PC-3 (cell line): ENCODE measurements at regions not wholly inside any gene's neighbourhood (a gene's known extent, or its start where the extent isn't known, plus 50 kb on each side); places are given as distances from the start of the nearest gene placed in this dataset.

Experiments
- ATAC-seq: fragments of 200-7000 bp; cut with Tn5 transposase; 2 replicates; pipeline ENCODE4 v1.9.1; 2020; ENCODE audit warnings: mild to moderate bottlenecking, moderate library complexity
- BruUV-seq: library from RNA; stranded (reverse); fragments of 400-500 nt; replicated peaks from 2 replicates; lab custom pipeline; 2021; lab: Mats Ljungman, UMichigan
- CTCF ChIA-PET: fragments of 300-600 bp; sonication (Branson Sonifier 250); formaldehyde crosslinking; loops from one replicate; lab custom pipeline; 2022; ENCODE audit warnings: antibody characterized with exemption; lab: Charles Lee
- POLR2A ChIA-PET: fragments of 300-600 bp; sonication (Branson Sonifier 250); formaldehyde crosslinking; loops from one replicate; lab custom pipeline; 2022; ENCODE audit warnings: antibody characterized with exemption; ENCODE audit not compliant: unreplicated experiment; lab: Charles Lee
- DNase-seq: peaks from one replicate; pipeline ENCODE4 v3.0.0-alpha.2; 2015
- H2AFZ ChIP-seq: fragments of 300-600 bp; sonication (generic); 2 replicates; pipeline ENCODE4 v1.6.0; 2016; ENCODE audit warnings: antibody characterized with exemption, low read length
- H3F3A ChIP-seq: fragments of 300-600 bp; sonication (generic); one replicate; pipeline ENCODE4 v1.6.0; 2017; ENCODE audit warnings: antibody characterized with exemption, low read length, control low read depth, mild to moderate bottlenecking; ENCODE audit not compliant: unreplicated experiment
- H3K27ac ChIP-seq: fragments of 300-600 bp; sonication (generic); 2 replicates; pipeline ENCODE4 v1.5.1; 2016; ENCODE audit warnings: mild to moderate bottlenecking, low read length
- H3K27me3 ChIP-seq: fragments of 300-600 bp; sonication (generic); 2 replicates; pipeline ENCODE4 v1.6.1; 2016; ENCODE audit warnings: low read length, mixed read lengths
- H3K36me3 ChIP-seq: fragments of 300-600 bp; sonication (generic); 2 replicates; pipeline ENCODE4 v1.6.1; 2016; ENCODE audit warnings: low read depth, mixed run types, low read length, mixed read lengths
- H3K4me1 ChIP-seq: fragments of 300-600 bp; sonication (generic); 2 replicates; pipeline ENCODE4 v1.5.1; 2016; ENCODE audit warnings: low read length; ENCODE audit not compliant: insufficient read depth
- H3K4me2 ChIP-seq: fragments of 300-600 bp; sonication (generic); 2 replicates; pipeline ENCODE4 v1.6.0; 2016; ENCODE audit warnings: low read length
- H3K4me3 ChIP-seq: fragments of 300-600 bp; sonication (generic); 2 replicates; pipeline ENCODE4 v1.5.1; 2016; ENCODE audit warnings: mild to moderate bottlenecking, low read length, mixed read lengths
- H3K79me2 ChIP-seq: fragments of 300-600 bp; sonication (generic); 2 replicates; pipeline ENCODE4 v1.6.1; 2017; ENCODE audit warnings: low read length, mixed read lengths
- H3K9ac ChIP-seq: fragments of 300-600 bp; sonication (generic); 2 replicates; pipeline ENCODE4 v1.6.0; 2016; ENCODE audit warnings: mild to moderate bottlenecking, low read length
- H3K9me2 ChIP-seq: fragments of 300-600 bp; sonication (generic); replicated peaks from 2 replicates; pipeline ENCODE4 v1.6.1; 2016; ENCODE audit warnings: mixed run types, low read length, mixed read lengths
- H3K9me3 ChIP-seq: fragments of 300-600 bp; sonication (generic); 2 replicates; pipeline ENCODE4 v1.6.1; 2016; ENCODE audit warnings: low read length, mixed read lengths
- H4K20me1 ChIP-seq: fragments of 300-600 bp; sonication (generic); 2 replicates; pipeline ENCODE4 v1.6.1; 2016; ENCODE audit warnings: low read length, mixed read lengths
- CTCF ChIP-seq: fragments of 300-600 bp; sonication (generic); conservative IDR thresholded peaks from 2 replicates; pipeline ENCODE4 v1.5.1; 2017; ENCODE audit warnings: antibody characterized with exemption, low read depth, mild to moderate bottlenecking, low read length
- EZH2 ChIP-seq: fragments of 300-600 bp; sonication (generic); IDR thresholded peaks from one replicate; pipeline ENCODE4 v1.6.1; 2017; ENCODE audit warnings: antibody characterized with exemption, mild to moderate bottlenecking, low read length; ENCODE audit not compliant: unreplicated experiment
- EZH2phosphoT487 ChIP-seq: fragments of 300-600 bp; sonication (generic); IDR thresholded peaks from 2 replicates; pipeline ENCODE4 v1.6.1; 2018; ENCODE audit warnings: mild to moderate bottlenecking, antibody characterized with exemption, low read length, borderline replicate concordance
- intact Hi-C: fragments of 100-400 bp; cut with micrococcal nuclease; formaldehyde crosslinking; loops from 2 replicates; pipeline ENCODE4 v1.9.0; 2023

GRCh38 chr20:11080781-11081377, 407.1 kb upstream of the JAG1 start:
- no peak for TF ChIP-seq EZH2phosphoT487
- no peak for TF ChIP-seq CTCF
- no peak for TF ChIP-seq EZH2
- Histone ChIP-seq H3K27me3 (no peaks in the 10 kb centered on the region), H3K4me3 (no peak overlapping the region), H4K20me1 (no peaks in the 10 kb centered on the region), H3K79me2 (no peaks in the 10 kb centered on the region), H3K36me3 (no peaks in the 10 kb centered on the region), H2AFZ (peak overlapping the region; percentile 49), H3K4me1 (peaks cover 11% of the 10 kb centered on the region), H3K9me3 (no peaks in the 10 kb centered on the region), H3K9ac (no peak overlapping the region), H3K27ac (no peak overlapping the region), H3K4me2 (no peak overlapping the region), H3F3A (no peaks in the 10 kb centered on the region), H3K9me2 (no peaks in the 10 kb centered on the region)
- intact Hi-C loops: no loop called here
- ChIA-PET CTCF (interaction anchor here (1.0 kb wide), 1 partner anchor 98 kb away, joined by 3 read pairs; no protein-coding TSS in a partner anchor), POLR2A (no interaction called here)
- ATAC-seq (peak; percentile 21; the same call in 1 of the 2 replicates), DNase-seq (peak; percentile 35)
- no TSS peak for BruUV-seq

- peak; percentile 98 for ATAC-seq
- Histone ChIP-seq H3K4me1 (peaks cover 11% of the 10 kb centered on the region), H3K36me3 (no peaks in the 10 kb centered on the region), H3K4me2 (peak overlapping the region; percentile 14; the same call in 1 of the 2 replicates), H3K9me3 (no peaks in the 10 kb centered on the region), H3K79me2 (no peaks in the 10 kb centered on the region), H2AFZ (no peak overlapping the region), H3K27me3 (no peaks in the 10 kb centered on the region), H3K27ac (peak overlapping the region; percentile 25), H3K9me2 (no peaks in the 10 kb centered on the region), H4K20me1 (no peaks in the 10 kb centered on the region), H3K4me3 (no peak overlapping the region), H3F3A (no peaks in the 10 kb centered on the region), H3K9ac (no peak overlapping the region)
- ChIA-PET CTCF (interaction anchor here (0.5 kb wide), 1 partner anchor 112 kb away, joined by 3 read pairs; no protein-coding TSS in a partner anchor), POLR2A (interaction anchor here (0.5 to 0.7 kb wide), 3 partner anchors 114 to 610 kb away, joined by 4 read pairs; no protein-coding TSS in a partner anchor)
- DNase-seq: peak; percentile 82
- TF ChIP-seq EZH2 (no peak), CTCF (no peak), EZH2phosphoT487 (no peak)
- intact Hi-C loops: no loop called here
- BruUV-seq: no TSS peak
Observed at GRCh38 chr20:11083841-11084240, 410.0 kb upstream of the JAG1 start.

- ATAC-seq (peak; percentile 19; the same call in 1 of the 2 replicates), DNase-seq (peak; percentile 16)
- H3K27me3 ChIP-seq: no peaks in the 10 kb centered on the region
- no peaks in the 10 kb centered on the region for H3K9me2 ChIP-seq
- H3K79me2 ChIP-seq: no peaks in the 10 kb centered on the region
- H3K36me3 ChIP-seq: no peaks in the 10 kb centered on the region
- no peaks in the 10 kb centered on the region for H3K9me3 ChIP-seq
- no peak overlapping the region for H3K4me3 ChIP-seq
- ChIA-PET POLR2A (interaction anchor here (0.6 kb wide), 1 partner anchor 413 kb away, joined by 4 read pairs; no protein-coding TSS in a partner anchor), CTCF (no interaction called here)
- H2AFZ ChIP-seq: no peak overlapping the region
- no TSS peak for BruUV-seq
- no peak overlapping the region for H3K4me2 ChIP-seq
- intact Hi-C loops: no loop called here
- no peak overlapping the region for H3K27ac ChIP-seq
- no peaks in the 10 kb centered on the region for H4K20me1 ChIP-seq
- H3K9ac ChIP-seq: no peak overlapping the region
- H3F3A ChIP-seq: no peaks in the 10 kb centered on the region
- peaks cover 11% of the 10 kb centered on the region for H3K4me1 ChIP-seq
- no peak for TF ChIP-seq EZH2
- TF ChIP-seq CTCF: no peak
- no peak for TF ChIP-seq EZH2phosphoT487
Observed at GRCh38 chr20:11084508-11084907, 410.7 kb upstream of the JAG1 start.
